Activated T-helper 2 cell treated with anti-CD3 and anti-CD28 coated beads, Interferon-gamma antibody, Interleukin-2, Interleukin-4, amounts not matched to agents 10 μg/mL and 5 μg/mL and 100 μg/mL, durations not matched to agents 14 hours and 24 hours and 36 hours (primary cell): ENCODE measurements at regions not wholly inside any gene's neighbourhood (a gene's known extent, or its start where the extent isn't known, plus 50 kb on each side); places are given as distances from the start of the nearest gene placed in this dataset.

Source experiments
- DNase-seq: peaks from one replicate; pipeline ENCODE4 v3.0.0; 2021; ENCODE audit warnings: low spot score
- H3K27ac Mint-ChIP-seq: one replicate; pipeline ENCODE4 v1.8.0; 2021; ENCODE audit warnings: mixed read lengths
- H3K27me3 Mint-ChIP-seq: one replicate; pipeline ENCODE4 v1.8.0; 2021; ENCODE audit warnings: low read depth, mixed read lengths
- H3K36me3 Mint-ChIP-seq: one replicate; pipeline ENCODE4 v1.8.0; 2021; ENCODE audit warnings: low read depth, mixed read lengths
- H3K4me1 Mint-ChIP-seq: one replicate; pipeline ENCODE4 v1.8.0; 2021; ENCODE audit warnings: low read depth, mixed read lengths
- H3K4me3 Mint-ChIP-seq: one replicate; pipeline ENCODE4 v1.8.0; 2021; ENCODE audit warnings: low read depth, mild to moderate bottlenecking, moderate library complexity, mixed read lengths
- H3K9me3 Mint-ChIP-seq: one replicate; pipeline ENCODE4 v1.8.0; 2021; ENCODE audit warnings: mixed read lengths
- intact Hi-C: fragments of 100-400 bp; cut with micrococcal nuclease; formaldehyde crosslinking; loops from one replicate; pipeline ENCODE4 v1.15.1; 2023

DNA sequence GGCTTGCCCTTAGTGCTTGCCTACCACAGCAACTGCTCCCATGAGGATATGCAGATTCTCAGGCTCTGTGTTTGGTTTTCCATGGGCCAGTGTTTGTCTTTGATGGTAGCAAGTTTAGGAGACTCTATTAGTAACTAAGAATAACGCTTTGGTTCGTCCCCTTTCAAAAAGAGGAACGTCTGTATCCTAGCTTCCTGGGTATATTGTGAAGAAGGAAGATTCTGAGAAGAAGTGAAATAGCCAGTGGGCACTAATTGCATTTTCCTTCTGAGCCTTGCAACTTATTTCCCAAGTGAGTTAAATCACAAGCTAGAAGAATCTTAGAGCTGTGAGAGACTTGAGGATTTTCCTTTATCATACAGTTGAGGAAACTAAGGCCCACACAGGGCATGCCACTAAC, 376.8 kb downstream of the PIK3R1 start:
- H3K27me3 Mint-ChIP-seq = no peaks in the 10 kb centered on the region
- no peak overlapping the region for H3K4me3 Mint-ChIP-seq
- no peaks in the 10 kb centered on the region for H3K9me3 Mint-ChIP-seq
- H3K27ac Mint-ChIP-seq = no peak overlapping the region
- no peaks in the 10 kb centered on the region for H3K36me3 Mint-ChIP-seq
- intact Hi-C loops = no loop called here
- DNase-seq = no peak
- H3K4me1 Mint-ChIP-seq = no peaks in the 10 kb centered on the region

DNA sequence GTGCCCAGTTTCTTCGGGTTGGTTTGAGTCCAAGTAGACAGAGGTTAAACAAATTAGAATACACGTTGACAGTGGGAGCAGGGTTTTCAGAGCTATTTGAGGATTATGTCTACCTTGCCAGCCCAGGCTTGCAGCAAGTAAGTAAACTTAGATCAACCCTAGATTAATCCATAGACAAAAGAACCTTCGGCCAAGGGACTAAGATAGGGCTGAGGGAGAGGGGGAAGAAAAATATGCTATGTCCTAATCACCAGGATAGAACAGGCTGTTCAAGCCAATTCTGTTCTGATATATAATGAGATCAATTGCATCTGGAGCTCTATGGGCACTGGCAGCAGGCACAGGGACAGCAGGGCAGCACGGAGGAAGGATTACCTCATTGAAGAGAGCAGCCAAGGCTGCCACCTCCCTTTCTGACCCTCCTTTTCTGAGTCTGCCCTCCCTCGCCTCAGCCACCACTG, 377.7 kb downstream of the PIK3R1 start:
- H3K27me3 Mint-ChIP-seq = no peaks in the 10 kb centered on the region
- no peaks in the 10 kb centered on the region for H3K9me3 Mint-ChIP-seq
- intact Hi-C loops = no loop called here
- no peak overlapping the region for H3K27ac Mint-ChIP-seq
- no peaks in the 10 kb centered on the region for H3K36me3 Mint-ChIP-seq
- no peaks in the 10 kb centered on the region for H3K4me1 Mint-ChIP-seq
- H3K4me3 Mint-ChIP-seq = no peak overlapping the region
- no peak for DNase-seq

DNA sequence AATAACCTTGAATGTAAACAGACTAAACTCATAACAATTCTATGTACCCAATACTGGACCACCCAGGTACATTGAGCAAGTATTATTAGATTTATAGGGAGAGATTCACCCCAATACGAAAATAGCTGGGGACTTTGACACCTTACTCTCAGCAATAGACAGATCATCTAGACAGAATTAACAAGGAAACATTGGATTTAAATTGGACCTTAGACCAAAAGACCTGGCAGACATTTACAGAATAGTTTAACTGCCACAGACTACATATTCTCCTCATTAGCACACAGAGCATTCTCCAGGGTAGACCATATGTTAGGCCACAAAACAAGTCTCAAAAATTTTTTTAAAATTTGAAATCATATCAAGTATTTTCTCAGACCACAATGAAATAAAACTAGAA, 397.4 kb downstream of the PIK3R1 start:
- H3K4me1 Mint-ChIP-seq = no peaks in the 10 kb centered on the region
- H3K27me3 Mint-ChIP-seq = peaks cover 12% of the 10 kb centered on the region
- intact Hi-C loops = no loop called here
- DNase-seq = no peak
- no peak overlapping the region for H3K27ac Mint-ChIP-seq
- no peak overlapping the region for H3K4me3 Mint-ChIP-seq
- peaks cover 33% of the 10 kb centered on the region for H3K9me3 Mint-ChIP-seq
- H3K36me3 Mint-ChIP-seq = no peaks in the 10 kb centered on the region

DNA sequence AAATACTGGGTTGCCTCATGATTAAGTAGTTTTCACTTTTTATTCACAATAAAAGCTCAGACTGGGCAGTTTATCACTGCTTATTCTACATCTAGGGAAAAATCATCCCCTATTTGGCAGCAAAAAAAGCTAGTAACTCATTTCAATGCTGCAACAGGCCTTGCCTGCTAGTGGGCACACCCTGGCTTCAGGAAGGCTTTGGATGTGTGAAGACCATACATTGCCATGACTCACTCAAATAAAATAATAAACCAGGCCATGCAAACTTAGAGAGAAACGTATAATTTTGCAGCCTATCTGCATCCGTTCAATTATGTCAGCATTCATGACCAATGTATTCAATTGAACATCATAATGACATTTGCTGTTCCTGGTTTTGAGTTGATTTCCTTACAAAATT, 402.9 kb downstream of the PIK3R1 start:
- Mint-ChIP-seq H3K4me1 (no peaks in the 10 kb centered on the region), H3K27ac (no peak overlapping the region), H3K36me3 (no peaks in the 10 kb centered on the region), H3K9me3 (peaks cover 7% of the 10 kb centered on the region), H3K4me3 (no peak overlapping the region), H3K27me3 (peaks cover 14% of the 10 kb centered on the region)
- intact Hi-C loops = no loop called here
- no peak for DNase-seq

DNA sequence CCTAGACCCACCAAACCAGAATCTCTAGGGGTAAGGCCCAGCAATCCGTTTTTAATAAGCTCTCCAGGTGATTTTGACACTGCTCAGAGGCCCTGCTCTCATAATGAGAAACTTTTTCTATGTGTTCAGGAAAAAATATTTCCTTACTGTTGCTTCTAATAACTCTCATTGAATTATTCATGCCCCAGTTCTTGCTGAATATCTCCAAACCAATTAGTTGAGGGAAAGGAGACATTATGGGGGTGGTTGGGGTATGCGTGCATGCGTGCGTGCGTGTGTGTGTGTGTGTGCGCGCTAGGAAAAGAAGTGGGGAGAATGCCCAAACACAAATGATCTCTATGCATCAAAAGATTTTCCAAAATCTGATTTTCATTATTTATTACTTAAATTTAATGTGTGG, 411.4 kb downstream of the PIK3R1 start:
- no peak overlapping the region for H3K27ac Mint-ChIP-seq
- intact Hi-C loops = no loop called here
- H3K4me3 Mint-ChIP-seq = no peak overlapping the region
- DNase-seq = no peak
- H3K27me3 Mint-ChIP-seq = no peaks in the 10 kb centered on the region
- no peaks in the 10 kb centered on the region for H3K36me3 Mint-ChIP-seq
- no peaks in the 10 kb centered on the region for H3K4me1 Mint-ChIP-seq
- no peaks in the 10 kb centered on the region for H3K9me3 Mint-ChIP-seq

DNA sequence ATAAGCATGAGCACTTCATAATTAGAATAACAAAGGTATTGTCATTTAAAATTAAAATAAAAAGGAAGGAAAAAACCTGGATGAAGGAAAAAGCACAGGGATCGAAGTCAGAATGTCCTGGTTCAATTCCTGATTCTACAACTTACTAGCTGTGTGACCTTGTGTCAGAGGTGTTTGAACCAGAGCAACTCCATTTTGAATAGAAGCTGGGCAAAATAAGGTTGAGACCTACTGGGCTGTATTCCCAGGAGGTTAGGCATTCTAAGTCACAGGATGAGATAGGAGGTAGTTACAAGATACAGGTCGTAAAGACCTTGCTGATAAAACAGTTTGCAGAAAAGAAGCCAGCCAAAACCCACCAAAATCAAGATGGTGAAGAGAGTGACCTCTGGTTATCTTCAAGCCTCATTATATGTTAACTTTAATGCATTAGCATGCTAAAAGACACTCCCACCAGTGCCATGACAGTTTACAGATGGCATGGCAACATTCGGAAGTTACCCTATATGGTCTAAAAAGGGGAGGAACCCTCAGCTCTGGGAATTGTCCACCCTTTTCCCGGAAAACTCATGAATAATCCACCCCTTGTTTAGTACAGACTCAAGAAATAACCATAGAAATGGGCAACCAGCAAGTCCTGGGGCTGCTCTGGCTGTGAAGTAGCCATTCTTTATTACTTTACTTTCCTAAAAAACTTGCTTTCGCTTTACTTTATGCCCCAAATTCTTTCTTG, 412.7 kb downstream of the PIK3R1 start:
- Mint-ChIP-seq H3K9me3 (no peaks in the 10 kb centered on the region), H3K36me3 (no peaks in the 10 kb centered on the region), H3K4me1 (no peaks in the 10 kb centered on the region), H3K4me3 (no peak overlapping the region), H3K27ac (no peak overlapping the region), H3K27me3 (peaks cover 2% of the 10 kb centered on the region)
- DNase-seq = no peak
- intact Hi-C loops = no loop called here

DNA sequence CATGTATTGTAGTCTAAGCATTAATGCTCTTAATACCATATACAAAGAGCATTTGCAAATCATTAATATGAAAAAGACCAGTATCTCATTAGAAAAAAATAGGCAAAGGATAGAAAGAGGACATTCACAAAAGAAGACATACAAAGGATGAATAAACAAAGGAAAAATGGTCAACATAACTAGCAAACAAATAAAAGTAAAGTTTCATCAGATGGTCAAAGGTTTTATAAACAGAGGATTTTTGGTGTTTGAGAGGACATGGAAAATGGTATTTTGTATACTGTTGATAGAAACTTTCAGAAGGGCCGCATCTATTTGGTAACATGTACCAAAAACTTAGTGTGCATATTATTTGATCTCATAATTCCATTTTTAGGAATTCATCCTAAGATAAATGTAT, 414.8 kb downstream of the PIK3R1 start:
- no peak overlapping the region for H3K27ac Mint-ChIP-seq
- peaks cover 7% of the 10 kb centered on the region for H3K27me3 Mint-ChIP-seq
- no peaks in the 10 kb centered on the region for H3K9me3 Mint-ChIP-seq
- H3K4me3 Mint-ChIP-seq = no peak overlapping the region
- no peaks in the 10 kb centered on the region for H3K36me3 Mint-ChIP-seq
- DNase-seq = no peak
- intact Hi-C loops = no loop called here
- H3K4me1 Mint-ChIP-seq = no peaks in the 10 kb centered on the region

DNA sequence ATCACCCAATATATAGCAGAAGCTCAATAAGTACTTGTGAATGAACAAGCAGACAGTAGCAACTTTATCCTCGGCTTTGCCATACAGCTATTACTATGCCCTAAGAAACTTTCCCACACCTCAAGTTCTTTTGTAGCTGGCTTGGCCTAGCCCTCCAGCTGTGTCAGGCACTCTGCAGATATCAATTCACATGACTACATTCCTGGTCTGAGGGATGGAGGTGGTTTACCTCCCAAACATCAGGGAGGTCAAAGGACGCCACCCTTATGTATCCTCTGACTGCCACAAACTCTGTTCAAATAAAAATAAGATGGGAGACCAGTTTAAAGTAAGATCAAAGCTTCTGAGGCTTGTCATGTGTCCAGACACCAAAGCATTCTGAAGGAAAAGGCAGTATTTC, 416.3 kb downstream of the PIK3R1 start:
- Mint-ChIP-seq H3K27ac (no peak overlapping the region), H3K27me3 (peaks cover 16% of the 10 kb centered on the region), H3K36me3 (no peaks in the 10 kb centered on the region), H3K4me3 (no peak overlapping the region), H3K9me3 (no peaks in the 10 kb centered on the region), H3K4me1 (no peaks in the 10 kb centered on the region)
- no peak for DNase-seq
- intact Hi-C loops = no loop called here

DNA sequence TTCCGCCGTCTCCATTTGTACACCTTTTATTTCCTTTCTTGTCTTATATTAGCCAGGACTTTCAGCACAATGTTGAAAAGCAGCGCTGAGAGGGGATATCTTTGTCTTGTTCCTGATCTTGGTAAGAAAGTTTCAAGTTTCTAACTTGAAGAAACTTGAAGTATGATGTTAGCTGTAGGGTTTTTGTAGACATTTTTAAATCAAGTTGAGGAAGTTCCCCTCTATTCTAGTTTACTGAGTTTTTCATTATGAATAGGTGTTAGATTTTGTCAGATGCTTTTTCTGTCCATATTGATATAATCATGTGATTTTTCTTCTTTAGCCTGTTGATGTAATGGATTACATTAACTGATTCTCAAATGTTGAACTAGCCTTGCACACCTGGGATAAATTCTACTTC, 425.7 kb downstream of the PIK3R1 start:
- H3K27ac Mint-ChIP-seq = no peak overlapping the region
- H3K9me3 Mint-ChIP-seq = no peaks in the 10 kb centered on the region
- peaks cover 45% of the 10 kb centered on the region for H3K27me3 Mint-ChIP-seq
- intact Hi-C loops = no loop called here
- no peak for DNase-seq
- no peak overlapping the region for H3K4me3 Mint-ChIP-seq
- H3K4me1 Mint-ChIP-seq = no peaks in the 10 kb centered on the region
- no peaks in the 10 kb centered on the region for H3K36me3 Mint-ChIP-seq

DNA sequence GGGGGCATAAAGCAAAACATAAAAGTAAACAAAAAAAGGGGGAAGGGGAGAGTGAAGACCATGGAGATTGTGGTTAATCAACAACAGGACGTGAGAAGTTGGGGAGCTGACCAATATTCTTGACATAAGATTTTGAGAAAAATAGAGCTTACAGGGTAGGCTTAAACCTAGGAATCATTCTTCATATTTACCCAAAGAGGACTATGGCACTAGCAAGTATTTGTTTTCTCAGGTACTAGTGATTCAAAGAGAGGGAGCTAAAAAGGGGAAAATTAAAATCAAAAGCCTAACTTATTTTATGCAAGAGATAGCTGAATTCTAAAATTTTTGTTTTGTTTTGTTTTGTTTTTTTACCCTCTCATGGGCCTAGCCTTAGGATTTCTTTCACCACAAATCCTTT, 427.5 kb downstream of the PIK3R1 start:
- Mint-ChIP-seq H3K27me3 (peaks cover 32% of the 10 kb centered on the region), H3K9me3 (no peaks in the 10 kb centered on the region), H3K4me1 (no peaks in the 10 kb centered on the region), H3K36me3 (no peaks in the 10 kb centered on the region), H3K27ac (no peak overlapping the region), H3K4me3 (no peak overlapping the region)
- intact Hi-C loops = no loop called here
- DNase-seq = no peak

DNA sequence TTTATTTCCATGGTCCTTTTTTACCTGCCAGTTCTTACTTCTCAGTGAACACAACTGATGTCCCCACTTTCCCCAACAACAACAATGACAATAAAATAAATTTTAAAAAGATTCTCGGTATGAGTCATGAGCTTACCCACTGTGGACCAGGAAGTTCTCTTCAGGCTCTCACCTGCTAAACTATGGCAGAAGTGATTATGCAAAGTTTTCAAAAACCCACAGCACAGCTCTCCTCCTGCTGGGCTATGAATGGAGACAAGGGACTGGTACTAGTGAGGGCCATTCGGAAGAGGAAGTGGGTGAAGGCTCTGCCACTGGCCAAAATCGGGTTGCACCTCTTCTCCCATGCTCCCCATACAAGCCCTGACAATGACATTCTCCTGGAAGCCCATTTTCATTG, 429.4 kb downstream of the PIK3R1 start:
- no peak for DNase-seq
- Mint-ChIP-seq H3K27ac (no peak overlapping the region), H3K4me3 (no peak overlapping the region), H3K27me3 (peaks cover 21% of the 10 kb centered on the region), H3K9me3 (no peaks in the 10 kb centered on the region), H3K36me3 (no peaks in the 10 kb centered on the region), H3K4me1 (no peaks in the 10 kb centered on the region)
- intact Hi-C loops = no loop called here

DNA sequence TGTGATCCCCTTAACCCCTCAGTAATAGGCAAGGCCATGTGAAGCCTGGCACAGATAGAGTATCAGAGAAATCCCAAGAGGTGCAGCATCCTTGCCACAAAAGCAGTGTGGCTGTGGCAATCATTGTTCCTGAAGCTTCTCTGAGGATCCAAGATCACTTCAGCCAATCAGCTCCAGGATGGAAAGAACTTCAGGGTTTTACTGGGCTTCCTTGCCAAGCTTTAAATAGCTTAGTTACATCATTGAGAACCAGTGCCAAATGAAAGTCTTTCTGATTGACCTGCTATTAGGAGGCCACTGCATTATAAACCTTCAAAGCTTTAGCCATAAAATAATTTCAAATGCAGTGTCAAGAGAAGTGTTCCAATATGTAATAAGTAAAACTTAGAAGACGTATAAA, 430.6 kb downstream of the PIK3R1 start:
- Mint-ChIP-seq H3K9me3 (no peaks in the 10 kb centered on the region), H3K27me3 (peaks cover 14% of the 10 kb centered on the region), H3K4me3 (no peak overlapping the region), H3K4me1 (no peaks in the 10 kb centered on the region), H3K27ac (no peak overlapping the region), H3K36me3 (no peaks in the 10 kb centered on the region)
- intact Hi-C loops = no loop called here
- DNase-seq = no peak

DNA sequence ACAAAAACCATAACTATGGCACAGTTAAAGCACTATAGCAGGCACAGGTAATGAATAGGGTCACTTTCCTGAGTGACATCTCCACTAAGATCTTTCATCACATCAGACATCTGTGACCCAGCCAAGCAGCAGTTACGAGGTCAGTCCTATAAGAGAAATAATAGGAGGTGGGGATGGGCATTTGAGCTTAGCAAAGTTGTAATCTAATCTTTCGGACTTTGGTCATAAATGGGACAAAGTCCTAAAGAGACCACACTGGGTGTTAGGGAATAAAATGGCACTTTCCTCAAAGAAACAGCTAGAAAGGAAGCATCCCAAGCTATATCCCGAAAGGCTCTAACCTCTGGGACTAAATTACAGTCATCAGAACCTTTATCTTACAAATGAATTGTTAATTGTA, 432.2 kb downstream of the PIK3R1 start:
- H3K4me1 Mint-ChIP-seq = no peaks in the 10 kb centered on the region
- H3K27ac Mint-ChIP-seq = no peak overlapping the region
- peaks cover 3% of the 10 kb centered on the region for H3K27me3 Mint-ChIP-seq
- no peaks in the 10 kb centered on the region for H3K9me3 Mint-ChIP-seq
- intact Hi-C loops = no loop called here
- H3K4me3 Mint-ChIP-seq = no peak overlapping the region
- no peaks in the 10 kb centered on the region for H3K36me3 Mint-ChIP-seq
- DNase-seq = no peak
